ENCODE measurements at regions not wholly inside any gene's neighbourhood (a gene's known extent, or its start where the extent isn't known, plus 50 kb on each side); places are given as distances from the start of the nearest gene placed in this dataset.

DNA sequence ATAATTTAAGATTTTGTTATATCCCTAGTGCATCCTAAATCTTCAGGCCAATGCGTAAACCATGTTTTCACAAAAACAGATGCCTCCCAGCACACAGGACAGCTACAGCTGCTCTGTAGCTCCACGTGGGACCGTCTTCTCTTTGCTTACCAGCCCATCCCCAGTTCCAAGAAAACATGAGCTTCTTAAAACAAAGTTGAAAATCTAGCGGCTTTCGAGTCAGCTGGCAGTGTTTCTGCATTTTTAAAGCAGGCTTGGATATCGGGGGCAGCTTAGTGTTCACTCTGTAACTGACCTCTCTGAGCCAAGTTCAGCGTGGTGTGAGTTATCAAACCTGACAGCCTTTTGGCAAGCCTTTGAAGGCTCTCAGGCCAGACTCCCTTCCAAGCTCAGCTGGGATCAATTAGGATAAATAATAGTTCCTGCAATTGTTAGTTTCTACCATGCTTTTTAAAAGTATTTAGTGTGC lies 881.5 kb downstream of the LTN1 start:
- TF ChIP-seq, protein P1, sequence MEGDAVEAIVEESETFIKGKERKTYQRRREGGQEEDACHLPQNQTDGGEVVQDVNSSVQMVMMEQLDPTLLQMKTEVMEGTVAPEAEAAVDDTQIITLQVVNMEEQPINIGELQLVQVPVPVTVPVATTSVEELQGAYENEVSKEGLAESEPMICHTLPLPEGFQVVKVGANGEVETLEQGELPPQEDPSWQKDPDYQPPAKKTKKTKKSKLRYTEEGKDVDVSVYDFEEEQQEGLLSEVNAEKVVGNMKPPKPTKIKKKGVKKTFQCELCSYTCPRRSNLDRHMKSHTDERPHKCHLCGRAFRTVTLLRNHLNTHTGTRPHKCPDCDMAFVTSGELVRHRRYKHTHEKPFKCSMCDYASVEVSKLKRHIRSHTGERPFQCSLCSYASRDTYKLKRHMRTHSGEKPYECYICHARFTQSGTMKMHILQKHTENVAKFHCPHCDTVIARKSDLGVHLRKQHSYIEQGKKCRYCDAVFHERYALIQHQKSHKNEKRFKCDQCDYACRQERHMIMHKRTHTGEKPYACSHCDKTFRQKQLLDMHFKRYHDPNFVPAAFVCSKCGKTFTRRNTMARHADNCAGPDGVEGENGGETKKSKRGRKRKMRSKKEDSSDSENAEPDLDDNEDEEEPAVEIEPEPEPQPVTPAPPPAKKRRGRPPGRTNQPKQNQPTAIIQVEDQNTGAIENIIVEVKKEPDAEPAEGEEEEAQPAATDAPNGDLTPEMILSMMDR (IDR thresholded peaks at IDR 0.05) = no peak
- TF ChIP-seq EP300 (IDR thresholded peaks at IDR 0.05) = no peak

Data from suprapubic skin (tissue), 3 donors.